ENCODE measurements at regions not wholly inside any gene's neighbourhood (a gene's known extent, or its start where the extent isn't known, plus 50 kb on each side); places are given as distances from the start of the nearest gene placed in this dataset.
"Not testable (repeated sequence)": the region's sequence is repeated elsewhere in the genome, so short reads cannot be mapped to it uniquely, and the experiment has no call there.

- Histone ChIP-seq H3K36me3 (ENCODE audit: insufficient read depth, low read length) (no peaks in the 10 kb centered on the region), H3K4me2 (ENCODE audit: low read depth, low read length, poor library complexity, severe bottlenecking) (no peak overlapping the region), H3K9me3 (ENCODE audit: low read length) (no peaks in the 10 kb centered on the region), H3K27ac (ENCODE audit: low read length) (no peak overlapping the region), H3K79me2 (ENCODE audit: low read length) (no peaks in the 10 kb centered on the region), H3K4me1 (ENCODE audit: low read length) (peaks cover 27% of the 10 kb centered on the region), H3K4me3 (ENCODE audit: low read length) (no peak overlapping the region), H3K9me2 (replicated peaks; ENCODE audit: insufficient read depth, low read length) (no peaks in the 10 kb centered on the region), H2AFZ (ENCODE audit: low read length) (no peak overlapping the region), H3K9ac (ENCODE audit: low read length) (no peak overlapping the region), H3K27me3 (ENCODE audit: low read length) (no peaks in the 10 kb centered on the region), H4K20me1 (ENCODE audit: insufficient read depth, low read depth, low read length) (no peaks in the 10 kb centered on the region)
- no peak for DNase-seq
Measured at GRCh38 chr2:100749771-100750542, 70.0 kb upstream of the NPAS2 start.

DNA sequence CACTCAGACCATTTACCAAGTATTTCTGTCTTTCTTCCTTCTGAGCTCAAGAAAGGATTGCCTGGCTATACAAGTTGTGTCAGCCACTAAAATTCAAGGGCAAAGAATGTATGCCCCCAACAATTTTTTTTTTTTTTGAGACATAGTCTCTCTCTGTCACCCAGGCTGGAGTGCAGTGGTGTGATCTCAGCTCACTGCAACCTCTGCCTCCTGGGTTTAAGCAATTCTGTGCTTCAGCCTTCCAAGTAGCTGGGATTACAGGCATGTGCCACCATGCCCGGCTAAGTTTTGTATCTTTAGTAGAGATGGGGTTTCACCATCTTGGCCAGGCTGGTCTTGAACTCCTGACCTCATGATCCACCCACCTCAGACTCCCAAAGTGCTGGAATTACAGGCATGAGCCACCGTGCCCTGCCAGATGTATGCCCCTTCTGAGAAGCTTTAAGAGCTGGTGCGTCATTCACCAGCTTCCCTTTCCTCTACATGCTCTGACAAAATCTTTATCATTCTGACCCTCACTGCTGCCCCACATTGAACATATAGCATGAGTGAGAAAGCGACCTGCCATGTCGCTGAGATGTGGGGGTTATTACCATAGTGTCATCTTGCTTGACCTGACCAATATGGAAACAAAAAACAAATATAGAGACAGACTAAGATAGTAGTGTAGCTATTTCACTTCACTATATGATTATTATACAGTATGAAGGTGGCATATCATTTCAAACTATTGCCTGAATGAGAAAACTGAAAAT lies 67.9 kb upstream of the NPAS2 start:
- H3K4me2 ChIP-seq (ENCODE audit: low read depth, low read length, poor library complexity, severe bottlenecking) = peak overlapping the region; percentile 28
- not testable (repeated sequence) for H3K9me2 ChIP-seq (replicated peaks; ENCODE audit: insufficient read depth, low read length); H4K20me1 ChIP-seq (ENCODE audit: insufficient read depth, low read depth, low read length)

DNA sequence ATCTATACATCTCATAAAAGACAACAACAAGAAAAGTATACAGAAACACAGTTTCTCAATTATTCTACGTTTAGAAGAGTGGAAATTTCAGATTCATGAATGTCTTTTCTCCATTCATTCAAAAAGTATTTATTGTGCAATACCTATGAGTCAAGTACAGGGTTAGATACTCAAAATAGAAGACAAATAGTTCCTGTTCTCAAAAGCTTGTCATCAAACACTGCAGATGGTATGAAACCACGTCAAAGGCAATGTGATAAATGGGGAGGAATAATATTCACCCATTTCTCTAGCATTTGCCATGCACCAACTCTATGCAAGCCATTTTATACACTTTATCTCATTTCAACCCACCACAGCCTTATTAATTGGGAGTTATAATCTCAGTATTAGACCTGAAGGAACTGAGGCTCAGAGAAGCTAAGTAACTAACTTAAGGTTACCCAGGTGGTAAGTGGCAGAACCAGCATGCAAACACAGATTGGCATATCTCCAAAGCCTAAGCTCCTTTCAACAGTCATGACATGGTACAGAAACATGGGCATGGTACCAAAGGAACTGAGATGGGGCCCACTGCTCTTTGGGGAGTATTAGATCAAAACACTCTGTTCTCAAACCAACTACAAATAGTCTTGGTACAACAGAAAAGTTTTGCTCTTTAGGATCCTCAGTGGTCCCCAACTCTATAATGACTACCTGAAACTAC lies 67.2 kb upstream of the NPAS2 start:
- H3K27ac ChIP-seq (ENCODE audit: low read length) = peak overlapping the region; percentile 12
- H3K27me3 ChIP-seq (ENCODE audit: low read length) = no peaks in the 10 kb centered on the region
- no peak overlapping the region for H2AFZ ChIP-seq (ENCODE audit: low read length)
- H4K20me1 ChIP-seq (ENCODE audit: insufficient read depth, low read depth, low read length) = no peaks in the 10 kb centered on the region
- no peak overlapping the region for H3K9ac ChIP-seq (ENCODE audit: low read length)
- peak overlapping the region; percentile 28 for H3K4me2 ChIP-seq (ENCODE audit: low read depth, low read length, poor library complexity, severe bottlenecking)
- H3K9me3 ChIP-seq (ENCODE audit: low read length) = no peaks in the 10 kb centered on the region
- H3K4me3 ChIP-seq (ENCODE audit: low read length) = no peak overlapping the region; the same call in 1 of the 2 replicates
- no peaks in the 10 kb centered on the region for H3K9me2 ChIP-seq (replicated peaks; ENCODE audit: insufficient read depth, low read length)
- H3K79me2 ChIP-seq (ENCODE audit: low read length) = no peaks in the 10 kb centered on the region
- H3K4me1 ChIP-seq (ENCODE audit: low read length) = peaks cover 27% of the 10 kb centered on the region
- DNase-seq = peak; percentile 62
- H3K36me3 ChIP-seq (ENCODE audit: insufficient read depth, low read length) = no peaks in the 10 kb centered on the region

More for the DNA sequence above, 67.9 kb upstream of the NPAS2 start:
- DNase-seq; H3K4me3 ChIP-seq (ENCODE audit: low read length); H3K9me3 ChIP-seq (ENCODE audit: low read length); H3K9ac ChIP-seq (ENCODE audit: low read length); H2AFZ ChIP-seq (ENCODE audit: low read length); H3K79me2 ChIP-seq (ENCODE audit: low read length); H3K27me3 ChIP-seq (ENCODE audit: low read length); H3K36me3 ChIP-seq (ENCODE audit: insufficient read depth, low read length): not testable (repeated sequence)
- H3K4me1 ChIP-seq (ENCODE audit: low read length) = peaks cover 27% of the 10 kb centered on the region
- peak overlapping the region; percentile 12; the same call in 1 of the 2 replicates for H3K27ac ChIP-seq (ENCODE audit: low read length)

GRCh38 chr2:100753444-100753843 lies 66.5 kb upstream of the NPAS2 start:
- Histone ChIP-seq H3K9me3 (ENCODE audit: low read length) (no peaks in the 10 kb centered on the region), H3K4me1 (ENCODE audit: low read length) (peaks cover 27% of the 10 kb centered on the region), H3K36me3 (ENCODE audit: insufficient read depth, low read length) (no peaks in the 10 kb centered on the region), H3K9ac (ENCODE audit: low read length) (no peak overlapping the region), H3K27me3 (ENCODE audit: low read length) (no peaks in the 10 kb centered on the region), H3K79me2 (ENCODE audit: low read length) (no peaks in the 10 kb centered on the region), H3K4me3 (ENCODE audit: low read length) (no peak overlapping the region), H4K20me1 (ENCODE audit: insufficient read depth, low read depth, low read length) (no peaks in the 10 kb centered on the region), H2AFZ (ENCODE audit: low read length) (no peak overlapping the region), H3K4me2 (ENCODE audit: low read depth, low read length, poor library complexity, severe bottlenecking) (peak overlapping the region; percentile 28), H3K9me2 (replicated peaks; ENCODE audit: insufficient read depth, low read length) (no peaks in the 10 kb centered on the region), H3K27ac (ENCODE audit: low read length) (no peak overlapping the region)
- no peak for DNase-seq

- Histone ChIP-seq H3K27ac (ENCODE audit: low read length) (no peak overlapping the region), H3K27me3 (ENCODE audit: low read length) (no peaks in the 10 kb centered on the region), H3K4me2 (ENCODE audit: low read depth, low read length, poor library complexity, severe bottlenecking) (peak overlapping the region; percentile 28), H2AFZ (ENCODE audit: low read length) (no peak overlapping the region), H3K4me3 (ENCODE audit: low read length) (no peak overlapping the region), H3K4me1 (ENCODE audit: low read length) (peaks cover 27% of the 10 kb centered on the region), H4K20me1 (ENCODE audit: insufficient read depth, low read depth, low read length) (no peaks in the 10 kb centered on the region), H3K36me3 (ENCODE audit: insufficient read depth, low read length) (no peaks in the 10 kb centered on the region), H3K9me2 (replicated peaks; ENCODE audit: insufficient read depth, low read length) (no peaks in the 10 kb centered on the region), H3K9ac (ENCODE audit: low read length) (no peak overlapping the region), H3K9me3 (ENCODE audit: low read length) (no peaks in the 10 kb centered on the region), H3K79me2 (ENCODE audit: low read length) (no peaks in the 10 kb centered on the region)
- DNase-seq = no peak
Measured at GRCh38 chr2:100753881-100754280, 66.1 kb upstream of the NPAS2 start.

DNA sequence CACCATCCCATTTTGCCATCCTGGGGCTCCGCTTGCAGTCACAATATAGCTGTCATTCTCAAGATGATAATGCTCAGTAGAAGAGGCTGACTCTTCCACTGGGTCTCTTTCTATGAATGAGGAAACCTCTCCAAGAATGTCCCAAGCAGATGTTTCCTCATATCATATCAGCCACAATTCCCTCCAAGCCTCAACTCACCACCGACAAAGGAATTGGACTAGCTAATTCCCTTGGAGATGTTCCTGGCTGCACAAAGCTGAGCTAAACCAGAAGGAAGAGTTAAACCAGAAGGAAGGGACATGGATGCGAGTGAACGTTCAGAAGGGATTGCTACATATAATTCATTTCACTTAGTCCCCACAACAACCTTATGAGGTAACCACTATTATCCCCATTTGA lies 65.0 kb upstream of the NPAS2 start:
- Histone ChIP-seq H3K9ac (ENCODE audit: low read length) (no peak overlapping the region), H4K20me1 (ENCODE audit: insufficient read depth, low read depth, low read length) (no peaks in the 10 kb centered on the region)

GRCh38 chr2:100755441-100755840 lies 64.5 kb upstream of the NPAS2 start:
- Histone ChIP-seq H4K20me1 (ENCODE audit: insufficient read depth, low read depth, low read length) (no peaks in the 10 kb centered on the region), H3K9ac (ENCODE audit: low read length) (no peak overlapping the region), H2AFZ (ENCODE audit: low read length) (no peak overlapping the region), H3K79me2 (ENCODE audit: low read length) (no peaks in the 10 kb centered on the region), H3K9me2 (replicated peaks; ENCODE audit: insufficient read depth, low read length) (no peaks in the 10 kb centered on the region), H3K36me3 (ENCODE audit: insufficient read depth, low read length) (no peaks in the 10 kb centered on the region), H3K9me3 (ENCODE audit: low read length) (no peaks in the 10 kb centered on the region), H3K4me3 (ENCODE audit: low read length) (no peak overlapping the region), H3K27me3 (ENCODE audit: low read length) (no peaks in the 10 kb centered on the region), H3K4me1 (ENCODE audit: low read length) (peaks cover 30% of the 10 kb centered on the region), H3K4me2 (ENCODE audit: low read depth, low read length, poor library complexity, severe bottlenecking) (no peak overlapping the region), H3K27ac (ENCODE audit: low read length) (no peak overlapping the region)
- DNase-seq = no peak

More for the DNA sequence above, 65.0 kb upstream of the NPAS2 start:
- no peak overlapping the region for H2AFZ ChIP-seq (ENCODE audit: low read length)
- H3K4me1 ChIP-seq (ENCODE audit: low read length) = peaks cover 30% of the 10 kb centered on the region
- H3K27me3 ChIP-seq (ENCODE audit: low read length) = no peaks in the 10 kb centered on the region
- no peaks in the 10 kb centered on the region for H3K79me2 ChIP-seq (ENCODE audit: low read length)
- no peaks in the 10 kb centered on the region for H3K9me3 ChIP-seq (ENCODE audit: low read length)
- no peak overlapping the region for H3K4me2 ChIP-seq (ENCODE audit: low read depth, low read length, poor library complexity, severe bottlenecking)
- no peaks in the 10 kb centered on the region for H3K36me3 ChIP-seq (ENCODE audit: insufficient read depth, low read length)
- no peak overlapping the region for H3K27ac ChIP-seq (ENCODE audit: low read length)
- no peak overlapping the region for H3K4me3 ChIP-seq (ENCODE audit: low read length)
- H3K9me2 ChIP-seq (replicated peaks; ENCODE audit: insufficient read depth, low read length) = no peaks in the 10 kb centered on the region
- DNase-seq = no peak

DNA sequence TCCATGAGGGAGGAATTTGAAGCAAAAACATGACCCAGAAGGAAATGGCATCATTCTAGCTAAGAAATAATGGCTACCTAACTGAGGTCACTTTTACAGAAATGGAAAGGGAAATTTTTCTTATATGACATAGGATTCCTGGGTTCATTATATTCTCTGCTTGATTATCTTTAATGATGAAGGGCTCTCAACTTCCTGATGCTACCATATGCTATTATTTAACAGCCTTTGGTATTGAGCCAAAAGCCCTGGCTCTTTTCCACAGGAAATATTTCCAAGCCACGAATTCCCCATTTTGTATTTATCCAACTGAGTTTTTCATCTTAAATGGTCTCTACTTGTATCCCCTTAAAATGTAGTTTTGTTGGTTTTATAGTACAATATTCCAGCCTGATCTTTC lies 63.2 kb upstream of the NPAS2 start:
- Histone ChIP-seq H3K27ac (ENCODE audit: low read length) (no peak overlapping the region), H3K9me2 (replicated peaks; ENCODE audit: insufficient read depth, low read length) (no peaks in the 10 kb centered on the region), H3K4me2 (ENCODE audit: low read depth, low read length, poor library complexity, severe bottlenecking) (no peak overlapping the region), H3K4me1 (ENCODE audit: low read length) (peaks cover 41% of the 10 kb centered on the region), H4K20me1 (ENCODE audit: insufficient read depth, low read depth, low read length) (no peaks in the 10 kb centered on the region), H3K27me3 (ENCODE audit: low read length) (no peaks in the 10 kb centered on the region), H3K36me3 (ENCODE audit: insufficient read depth, low read length) (no peaks in the 10 kb centered on the region), H3K4me3 (ENCODE audit: low read length) (no peak overlapping the region), H3K79me2 (ENCODE audit: low read length) (no peaks in the 10 kb centered on the region), H3K9ac (ENCODE audit: low read length) (no peak overlapping the region), H3K9me3 (ENCODE audit: low read length) (no peaks in the 10 kb centered on the region), H2AFZ (ENCODE audit: low read length) (no peak overlapping the region)
- DNase-seq = no peak
